GM18511 (cell line): ENCODE measurements at regions not wholly inside any gene's neighbourhood (a gene's known extent, or its start where the extent isn't known, plus 50 kb on each side); places are given as distances from the start of the nearest gene placed in this dataset.
A peak's percentile ranks its signal among the peaks of the same experiment; 100 is the strongest.
"Not testable (repeated sequence)": the region's sequence is repeated elsewhere in the genome, so short reads cannot be mapped to it uniquely, and the experiment has no call there.

Experiments
- ATAC-seq: cut with Tn5 transposase; IDR thresholded peaks from one replicate; pipeline ENCODE4 v1.9.1; 2021; ENCODE audit warnings: mild to moderate bottlenecking, moderate library complexity; ENCODE audit not compliant: unreplicated experiment

DNA sequence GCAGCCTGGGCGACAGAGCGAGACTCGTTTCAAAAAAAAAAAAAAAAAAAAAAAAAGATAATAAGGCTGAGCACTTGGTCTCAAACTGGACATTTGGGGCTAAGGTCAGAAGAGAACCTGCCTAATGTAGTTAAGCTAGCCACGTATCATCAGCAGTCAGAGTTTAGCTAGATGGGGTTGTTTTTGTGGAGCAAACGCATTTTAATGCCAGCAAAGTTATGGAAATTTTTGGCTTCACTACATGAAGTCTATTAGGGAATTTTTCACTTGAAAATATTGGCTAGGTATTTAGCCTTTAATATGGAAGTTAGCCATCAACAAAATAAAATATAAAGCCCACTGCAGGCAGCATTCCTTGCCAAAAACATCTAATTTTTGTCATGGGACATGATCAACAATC lies 902.9 kb upstream of the CDH18 start:
- not testable (repeated sequence) for ATAC-seq

DNA sequence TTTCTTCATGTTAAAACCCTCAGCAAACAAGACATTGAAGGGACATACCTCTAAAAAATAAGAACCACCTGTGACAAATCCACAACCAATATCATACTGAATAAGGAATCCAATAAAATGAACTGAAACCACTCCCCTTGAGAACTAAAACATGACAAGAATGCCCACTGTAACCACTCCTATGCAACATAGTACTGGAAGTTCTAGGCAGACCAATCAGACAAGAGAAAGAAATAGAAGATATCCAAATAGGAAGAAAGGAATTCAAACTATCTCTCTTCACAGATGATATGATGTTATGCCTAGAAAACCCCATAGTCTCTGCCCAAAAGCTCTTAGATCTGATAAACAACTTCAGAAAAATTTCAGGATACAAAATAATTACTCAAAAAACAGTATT lies 887.7 kb upstream of the CDH18 start:
- not testable (repeated sequence) for ATAC-seq

DNA sequence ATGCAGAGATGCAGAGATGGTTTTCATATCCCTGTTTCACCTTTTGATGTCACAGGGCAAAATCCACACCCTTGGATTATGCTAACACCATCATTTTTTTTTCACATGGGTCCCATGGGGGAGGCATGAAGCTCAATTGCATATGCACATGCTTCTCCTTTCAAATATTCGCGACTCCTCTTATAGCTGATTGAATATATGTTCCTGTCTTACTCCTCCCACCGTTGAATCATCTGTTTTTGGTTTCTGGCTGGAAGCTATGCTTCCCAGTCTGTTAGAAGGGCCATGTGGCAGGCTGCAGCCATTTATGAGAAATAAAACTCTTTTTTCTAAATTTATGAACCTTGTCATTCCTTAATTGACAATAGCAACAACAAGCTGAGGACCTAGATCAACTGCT lies 877.9 kb upstream of the CDH18 start:
- not testable (repeated sequence) for ATAC-seq

DNA sequence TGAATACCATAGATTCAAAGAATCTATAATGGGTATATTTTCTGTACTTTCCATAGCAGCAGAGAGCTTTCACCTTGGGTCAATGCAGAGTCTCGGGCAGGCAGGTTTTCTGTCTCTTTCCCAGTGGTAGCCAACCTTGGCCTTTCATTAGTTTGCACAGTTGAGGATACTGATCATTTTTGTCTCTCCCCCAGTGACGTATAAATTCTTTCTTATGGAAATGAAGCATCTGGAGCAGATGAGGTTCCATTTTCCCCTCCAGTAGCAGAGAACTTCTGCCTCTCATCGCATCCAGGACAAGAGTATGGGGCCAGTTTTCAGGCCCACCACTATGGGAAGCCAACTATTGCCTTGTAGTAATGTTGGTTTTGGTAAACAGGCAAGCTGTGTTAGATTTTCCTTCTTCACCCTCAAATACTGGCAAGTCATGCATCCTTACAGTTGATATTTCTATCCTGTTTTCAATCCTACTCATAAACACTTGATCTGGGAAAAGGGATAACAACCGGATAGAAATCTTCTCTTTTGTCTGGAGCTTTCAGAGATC lies 845.2 kb upstream of the CDH18 start:
- ATAC-seq: no peak

DNA sequence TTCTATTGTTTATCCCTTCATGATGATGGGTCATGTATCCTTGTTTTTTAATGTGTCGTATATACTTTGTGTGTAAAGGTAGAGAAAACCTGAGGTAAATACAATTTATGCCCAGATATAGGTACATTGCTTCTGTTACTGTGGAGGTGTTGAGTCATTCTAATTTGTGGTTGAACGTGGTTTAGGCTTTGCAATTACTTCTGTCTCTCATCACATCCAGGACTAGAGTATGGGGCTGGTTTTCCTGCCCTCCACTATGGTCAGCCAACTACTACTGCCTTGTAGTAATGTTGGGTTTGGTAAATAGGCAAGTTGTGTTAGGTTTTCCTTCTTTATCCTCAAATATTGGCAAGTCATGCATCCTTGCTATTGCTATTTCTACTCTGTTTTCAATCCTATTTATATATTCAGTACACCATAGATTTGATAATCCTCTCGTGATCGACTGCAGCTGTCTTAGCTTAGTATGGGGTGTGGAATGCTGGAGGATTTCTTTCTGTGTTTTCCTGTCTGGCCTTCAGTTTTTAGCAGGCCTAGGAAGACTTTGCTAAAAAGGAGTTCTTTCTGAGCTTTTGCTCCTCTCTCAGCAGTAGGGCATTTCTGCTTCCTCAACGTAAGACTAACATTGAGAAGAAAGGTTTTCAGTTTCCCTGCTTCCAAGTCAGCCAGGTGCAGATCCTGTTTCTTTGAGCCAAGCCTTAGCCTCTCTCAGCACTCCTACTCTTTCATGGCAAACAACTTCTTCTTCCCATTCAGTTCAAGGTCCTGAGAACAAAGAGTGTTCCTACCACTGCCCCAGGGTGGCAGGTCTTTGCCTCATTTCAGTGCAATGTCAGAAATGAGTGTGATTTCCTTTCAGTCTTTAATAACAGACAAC lies 844.4 kb upstream of the CDH18 start:
- ATAC-seq: no peak

DNA sequence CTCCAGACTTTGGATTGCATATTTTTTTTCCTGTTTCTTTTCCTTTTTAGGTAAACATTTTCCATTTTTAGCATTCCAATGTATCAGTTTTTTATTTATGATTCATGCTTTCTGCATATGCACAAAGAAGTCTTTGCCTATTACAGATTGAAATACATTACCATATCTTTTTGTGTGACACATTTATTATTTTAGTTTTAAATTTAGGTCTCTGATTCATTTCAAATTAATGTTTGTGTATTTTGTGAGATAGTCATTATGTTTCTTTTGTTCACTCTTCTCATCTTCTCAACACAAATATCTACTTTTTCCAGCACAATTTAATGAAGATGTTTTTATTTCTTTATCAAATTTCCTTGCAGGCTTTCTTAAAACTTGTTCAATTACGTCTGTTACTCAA lies 838.0 kb upstream of the CDH18 start:
- ATAC-seq: not testable (repeated sequence)

DNA sequence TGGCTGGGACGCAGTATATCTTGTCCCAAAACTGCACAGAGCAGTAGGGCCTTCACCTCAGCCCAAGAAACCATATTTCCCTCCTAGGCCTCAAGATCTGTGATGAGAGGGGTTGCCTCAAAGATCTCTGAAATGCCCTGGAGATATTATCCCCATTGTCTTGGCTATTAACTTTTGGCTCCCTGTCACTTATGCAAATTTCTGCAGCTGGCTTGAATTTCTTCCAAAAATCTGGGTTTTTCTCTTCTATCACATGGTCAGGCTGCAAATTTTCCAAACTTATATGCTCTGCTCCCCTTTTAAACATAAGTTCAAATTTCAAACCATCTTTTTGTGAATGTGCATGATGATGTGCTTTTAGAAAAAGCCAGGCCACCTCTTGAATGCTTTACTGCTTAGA lies 809.2 kb upstream of the CDH18 start:
- not testable (repeated sequence) for ATAC-seq

DNA sequence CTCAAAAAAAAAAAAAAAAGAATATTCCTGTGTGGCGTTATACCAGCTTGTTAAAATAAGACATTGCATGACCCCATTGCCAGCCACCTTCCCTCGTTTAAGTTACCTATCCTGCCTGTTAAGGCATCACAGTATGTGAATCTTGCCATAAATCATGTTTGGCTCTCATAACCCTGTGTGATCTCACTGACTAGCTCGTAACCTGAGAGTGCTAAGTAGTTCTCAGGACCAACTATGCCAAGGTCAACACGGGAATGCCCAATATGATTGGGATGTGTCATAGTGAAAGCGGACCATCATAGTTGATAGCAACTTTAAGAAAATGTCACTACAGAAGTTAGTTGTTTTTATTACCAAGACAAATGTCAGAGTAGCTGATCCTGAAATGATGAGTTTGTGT lies 796.8 kb upstream of the CDH18 start:
- ATAC-seq: not testable (repeated sequence)

DNA sequence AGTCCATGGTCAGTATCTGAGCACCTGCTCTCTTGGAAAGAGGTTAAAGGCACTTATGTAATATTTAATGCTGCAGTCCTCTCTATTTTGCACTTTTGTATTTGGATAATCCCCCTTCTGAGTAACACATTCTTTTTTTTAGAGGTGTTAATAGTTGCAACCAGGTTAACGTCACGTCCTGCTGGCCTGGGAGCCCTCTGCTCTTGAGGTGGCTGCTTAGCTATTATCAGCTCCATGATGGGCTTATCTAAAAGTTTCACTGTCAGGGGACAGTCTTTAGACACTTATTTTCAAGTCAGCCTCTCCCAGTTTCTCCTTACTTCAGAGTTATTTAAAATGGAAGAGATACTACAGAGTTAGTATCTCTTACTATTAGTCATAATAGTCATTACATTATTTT lies 795.5 kb upstream of the CDH18 start:
- not testable (repeated sequence) for ATAC-seq

DNA sequence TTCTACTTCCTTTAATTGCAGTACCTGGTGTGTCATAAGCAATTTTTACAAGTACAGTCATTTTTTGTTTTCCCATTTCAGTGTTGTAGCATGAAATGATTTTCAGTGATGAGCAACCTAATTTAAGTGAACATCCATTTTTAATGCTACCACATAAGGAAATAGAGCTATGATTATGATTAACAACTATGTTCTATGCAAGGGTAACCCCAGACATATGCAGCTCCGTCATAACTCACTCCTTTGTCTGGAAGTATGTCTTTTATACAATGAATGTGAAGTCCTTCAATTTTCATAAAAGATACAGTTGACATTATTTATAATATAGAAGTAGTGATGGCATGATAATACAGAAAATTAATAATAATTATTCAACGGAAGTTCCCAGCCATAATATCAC lies 783.3 kb upstream of the CDH18 start:
- ATAC-seq: not testable (repeated sequence)

DNA sequence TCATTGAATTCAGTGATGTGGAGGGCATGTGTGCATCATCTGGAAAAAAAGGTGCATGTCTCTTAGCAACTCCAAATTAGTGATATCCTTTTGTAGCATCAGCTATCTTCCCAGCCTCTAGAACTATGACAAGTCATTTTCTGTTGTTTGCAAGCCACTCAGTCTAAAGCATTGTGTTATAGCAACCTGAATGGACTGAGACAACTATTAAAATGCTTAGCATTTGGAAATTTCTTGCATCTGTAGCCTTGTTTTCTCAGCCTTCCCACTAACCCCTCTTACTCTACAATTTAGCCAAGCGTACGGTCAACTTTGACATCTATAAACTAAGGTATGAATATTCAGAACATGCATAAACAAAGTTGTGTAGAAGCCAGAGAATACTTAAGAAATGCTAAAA lies 777.1 kb upstream of the CDH18 start:
- not testable (repeated sequence) for ATAC-seq

DNA sequence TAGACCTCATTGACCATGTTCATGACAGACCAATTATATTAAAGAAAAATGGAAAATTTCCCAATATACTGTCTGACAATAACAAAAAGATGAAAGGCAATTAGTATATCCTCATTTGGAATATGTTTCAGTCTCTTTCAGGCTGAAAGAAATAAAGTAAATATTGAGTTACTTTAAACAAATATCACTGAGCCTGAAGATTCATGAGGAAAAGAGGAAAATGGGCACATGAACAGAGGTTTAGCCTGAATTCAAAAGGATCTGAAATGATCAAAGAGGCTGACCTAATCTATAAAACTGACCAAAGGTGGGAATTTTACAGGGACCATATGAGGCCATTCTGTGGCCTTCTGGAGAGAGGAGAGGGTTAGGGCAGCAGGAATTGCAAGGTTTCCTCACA lies 771.5 kb upstream of the CDH18 start:
- ATAC-seq: not testable (repeated sequence)

DNA sequence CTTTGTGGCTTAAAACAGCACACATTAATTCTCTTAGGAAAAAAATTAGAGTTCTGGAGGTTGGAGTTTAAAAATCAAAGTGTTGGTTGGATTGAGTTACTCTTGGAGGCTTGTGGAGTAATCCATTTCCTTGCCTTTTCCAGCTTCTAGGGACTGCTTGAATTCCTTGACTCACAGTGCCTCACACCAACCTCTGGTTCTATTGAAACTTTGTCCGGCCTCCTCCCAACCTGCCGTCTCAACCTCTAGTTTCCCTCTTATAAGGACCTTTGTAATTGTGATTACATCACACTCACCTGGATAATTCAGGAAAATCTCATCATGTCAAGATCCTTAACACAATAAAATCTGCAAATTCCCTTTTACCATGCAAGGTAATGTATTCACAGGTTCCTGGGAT lies 764.2 kb upstream of the CDH18 start:
- not testable (repeated sequence) for ATAC-seq

DNA sequence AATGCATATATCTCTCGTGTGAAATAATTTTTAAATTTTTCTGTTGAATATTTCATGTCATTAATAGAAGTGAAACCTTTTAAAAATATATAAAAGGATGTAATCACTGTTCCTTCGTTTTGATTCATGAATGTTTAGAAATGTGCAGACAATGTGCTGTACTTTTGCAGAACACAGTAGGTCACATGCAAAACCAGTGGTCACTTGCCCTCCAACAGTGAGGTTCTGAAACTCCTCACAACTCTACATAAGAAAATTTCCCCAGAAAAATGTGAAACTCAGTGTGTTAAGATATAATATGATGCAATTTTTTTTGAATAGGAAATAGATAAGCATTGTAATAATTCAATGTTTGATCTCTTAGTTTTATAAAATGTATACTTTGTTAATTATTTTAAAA lies 747.7 kb upstream of the CDH18 start:
- ATAC-seq: peak; percentile 88

DNA sequence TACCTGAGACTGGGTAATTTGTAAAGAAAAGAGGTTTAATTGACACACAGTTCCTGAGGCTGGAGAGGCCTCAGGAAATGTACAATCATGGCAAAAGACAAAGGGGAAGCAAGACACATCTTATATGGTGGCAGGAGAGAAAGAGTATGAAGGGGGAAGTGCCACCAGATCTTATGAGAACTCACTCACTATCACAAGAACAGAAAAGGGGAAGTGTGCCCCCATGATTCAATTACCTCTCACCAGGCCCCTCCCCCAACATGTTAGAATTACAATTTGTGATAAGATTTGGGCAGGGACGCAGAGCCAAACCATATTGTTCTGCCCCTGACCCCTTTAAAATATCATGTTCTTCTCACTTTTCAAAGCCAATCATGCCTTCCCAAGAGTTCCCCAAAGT lies 744.2 kb upstream of the CDH18 start:
- ATAC-seq: not testable (repeated sequence)

DNA sequence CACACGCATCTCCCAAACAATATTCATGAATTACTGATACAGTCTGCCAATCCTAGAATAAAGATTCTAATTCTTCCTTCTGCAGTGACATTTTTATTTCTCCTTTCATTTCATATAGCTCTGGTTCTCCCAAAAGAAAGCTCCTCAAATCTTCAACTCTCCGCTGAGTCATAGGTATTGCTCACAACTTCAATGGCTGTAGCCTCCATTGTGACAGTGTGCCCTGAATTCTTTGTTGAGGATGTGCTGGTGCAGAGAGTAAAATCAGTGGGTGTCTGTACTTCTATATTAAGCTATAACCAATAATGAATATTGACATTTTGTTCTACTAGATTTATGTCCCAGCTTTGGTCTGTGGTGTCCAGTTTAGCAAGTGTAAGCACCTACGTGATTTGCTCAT lies 733.3 kb upstream of the CDH18 start:
- ATAC-seq: not testable (repeated sequence)

DNA sequence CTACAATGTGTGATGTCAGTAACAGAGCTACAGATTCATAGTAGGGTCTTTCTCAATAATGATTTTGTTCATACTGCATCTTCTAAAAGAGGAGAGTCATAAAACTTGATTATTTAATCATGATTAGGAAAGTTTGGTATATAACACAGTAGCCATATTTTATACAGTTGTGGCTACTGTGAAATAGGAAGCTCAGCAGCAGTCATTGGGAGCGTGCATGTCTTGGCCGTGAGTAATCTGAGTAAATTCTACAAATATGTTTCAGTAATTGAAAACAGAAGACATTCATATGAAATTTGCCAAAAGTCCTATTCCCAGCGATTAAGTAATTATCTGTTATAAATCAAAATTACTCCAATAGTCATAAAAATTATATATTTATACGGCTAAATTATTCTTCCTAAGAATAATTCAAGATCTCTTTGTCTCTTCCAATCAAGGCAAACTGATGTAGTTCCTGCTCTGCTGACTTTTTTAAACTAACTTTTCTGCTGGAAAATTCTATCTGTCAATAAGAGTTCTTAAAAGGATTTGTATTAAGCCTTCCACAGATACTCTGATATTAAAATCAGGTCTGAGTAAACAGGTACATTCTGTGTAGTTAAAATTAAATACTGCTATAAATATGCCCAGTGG lies 723.6 kb upstream of the CDH18 start:
- not testable (repeated sequence) for ATAC-seq

DNA sequence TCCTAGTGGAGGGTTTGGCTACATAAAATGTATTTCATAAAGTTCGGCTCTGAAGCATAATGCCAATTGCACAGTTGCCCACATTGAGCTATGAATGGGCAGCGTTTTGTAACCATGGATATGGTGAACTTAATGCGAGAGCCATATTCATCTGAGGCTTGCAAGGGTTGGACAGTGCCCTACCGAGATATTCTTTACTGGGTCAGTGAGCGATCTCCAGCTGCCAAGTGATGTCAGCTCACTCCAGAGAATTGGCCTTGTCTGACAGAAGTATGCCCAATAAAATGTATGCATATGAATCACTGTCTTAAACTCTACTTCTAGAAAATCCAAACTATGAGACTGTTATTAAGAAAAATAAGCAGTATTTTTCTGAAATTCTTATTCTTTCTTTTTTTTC lies 719.6 kb upstream of the CDH18 start:
- ATAC-seq: not testable (repeated sequence)

DNA sequence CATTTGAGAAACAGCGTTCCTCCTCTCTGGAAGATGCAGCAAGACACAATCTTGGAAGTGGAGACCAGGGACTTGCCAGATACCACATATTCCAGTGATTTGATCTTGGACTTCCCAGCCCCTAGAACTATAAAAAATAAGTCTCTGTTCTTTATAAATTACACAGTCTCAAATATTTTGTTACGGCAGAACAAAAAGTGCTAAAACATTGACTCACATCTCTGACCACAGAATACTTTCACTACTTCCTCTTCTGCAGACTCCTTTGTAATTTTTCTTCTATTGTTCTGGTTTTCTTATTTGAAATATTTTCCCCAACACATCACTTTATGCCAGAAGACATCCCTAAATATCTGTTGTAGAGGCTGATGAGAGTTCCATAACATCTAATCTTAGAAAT lies 706.1 kb upstream of the CDH18 start:
- no peak for ATAC-seq

DNA sequence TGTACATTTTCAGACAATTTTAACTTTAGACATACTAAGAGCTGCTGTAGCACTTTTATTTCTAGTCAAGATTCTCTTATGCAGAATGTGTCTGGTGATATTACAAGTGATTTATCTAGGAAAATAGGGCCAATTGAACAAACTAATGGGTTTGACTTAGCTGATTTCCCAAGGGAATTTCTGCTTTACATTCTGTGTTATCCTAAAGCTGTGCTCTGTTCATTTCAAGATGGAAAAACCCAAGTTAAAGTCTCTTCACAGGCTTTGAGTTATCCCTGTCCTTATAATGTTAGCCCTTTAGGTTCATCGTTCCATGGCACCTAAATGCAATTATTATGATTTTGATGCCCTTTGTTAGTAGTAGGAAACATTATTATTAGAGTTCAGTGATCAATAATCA lies 704.9 kb upstream of the CDH18 start:
- ATAC-seq: no peak

DNA sequence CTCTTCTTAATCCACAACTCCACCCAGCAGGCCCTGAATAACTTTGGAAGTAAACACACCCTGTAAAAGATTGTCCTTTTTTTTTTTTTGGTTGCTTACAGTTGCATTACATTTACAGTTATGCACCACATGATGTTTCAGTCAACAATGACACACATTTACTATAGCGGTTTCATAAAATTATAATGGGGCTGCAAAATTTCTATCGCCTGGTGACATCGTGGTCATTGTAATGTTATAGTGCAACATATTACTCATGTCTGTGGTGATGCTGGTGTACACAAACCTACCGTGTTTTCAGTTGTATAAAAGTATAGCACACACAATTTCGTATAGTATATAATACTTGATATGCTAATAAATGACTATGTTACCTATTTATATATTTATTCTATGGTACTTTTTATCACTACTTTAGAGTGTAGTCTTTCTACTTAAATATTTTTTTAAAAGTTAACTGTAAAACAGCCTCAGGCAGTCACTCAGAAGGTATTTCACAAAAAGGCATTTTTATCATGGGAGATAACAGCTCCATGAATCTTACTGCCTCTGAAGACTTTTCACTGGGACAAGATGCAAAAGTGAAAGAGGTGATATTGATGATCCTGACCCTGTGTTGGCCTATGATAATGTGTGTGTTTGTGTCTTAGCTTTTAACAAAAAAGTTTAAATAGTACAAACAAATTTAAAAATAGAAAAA lies 695.4 kb upstream of the CDH18 start:
- ATAC-seq: no peak
